DOHH2 (cell line): ENCODE measurements at regions not wholly inside any gene's neighbourhood (a gene's known extent, or its start where the extent isn't known, plus 50 kb on each side); places are given as distances from the start of the nearest gene placed in this dataset.

Experiments
- H3F3A ChIP-seq: fragments of 200-600 bp; sonication (generic), shearing (Covaris generic); 2 replicates; pipeline ENCODE4 v1.6.0; 2016; ENCODE audit warnings: antibody characterized with exemption, mild to moderate bottlenecking; ENCODE audit not compliant: control insufficient read depth, insufficient read depth
- H3K27ac ChIP-seq: fragments of 200-600 bp; sonication (generic); 2 replicates; pipeline ENCODE4 v1.5.1; 2014; ENCODE audit warnings: low read depth, mild to moderate bottlenecking, low read length, moderate library complexity
- H3K27me3 ChIP-seq: fragments of 200-600 bp; sonication (generic); 2 replicates; pipeline ENCODE4 v1.6.1; 2014; ENCODE audit warnings: mild to moderate bottlenecking, low read length, mixed read lengths; ENCODE audit not compliant: control insufficient read depth
- H3K36me3 ChIP-seq: fragments of 200-600 bp; sonication (generic); 2 replicates; pipeline ENCODE4 v1.6.1; 2014; ENCODE audit warnings: mild to moderate bottlenecking, low read length, moderate library complexity, mixed read lengths; ENCODE audit not compliant: control insufficient read depth
- H3K4me1 ChIP-seq: fragments of 200-600 bp; sonication (generic); 2 replicates; pipeline ENCODE4 v1.6.1; 2014; ENCODE audit warnings: mild to moderate bottlenecking, low read length, mixed read lengths; ENCODE audit not compliant: control insufficient read depth
- H3K4me2 ChIP-seq: fragments of 200-600 bp; sonication (generic); 2 replicates; pipeline ENCODE4 v1.6.0; 2014; ENCODE audit warnings: mild to moderate bottlenecking, low read length, moderate library complexity
- H3K4me3 ChIP-seq: fragments of 200-600 bp; sonication (generic); 2 replicates; pipeline ENCODE4 v1.5.1; 2014; ENCODE audit warnings: mild to moderate bottlenecking, low read length, mixed read lengths
- H3K79me2 ChIP-seq: fragments of 200-600 bp; sonication (generic); 2 replicates; pipeline ENCODE4 v1.6.1; 2014; ENCODE audit warnings: mild to moderate bottlenecking, low read length, mixed read lengths; ENCODE audit not compliant: control insufficient read depth
- H3K9me2 ChIP-seq: fragments of 200-600 bp; sonication (generic); replicated peaks from 2 replicates; pipeline ENCODE4 v1.6.1; 2014; ENCODE audit warnings: mild to moderate bottlenecking, low read length, mixed read lengths; ENCODE audit not compliant: control insufficient read depth
- H3K9me3 ChIP-seq: fragments of 200-600 bp; sonication (generic); 2 replicates; pipeline ENCODE4 v1.6.1; 2014; ENCODE audit warnings: antibody characterized with exemption, low read length, mixed read lengths; ENCODE audit not compliant: control insufficient read depth, insufficient read depth
- H4K20me1 ChIP-seq: fragments of 200-600 bp; sonication (generic); 2 replicates; pipeline ENCODE4 v1.6.0; 2014; ENCODE audit warnings: low read depth, mild to moderate bottlenecking, antibody characterized with exemption, low read length, moderate library complexity; ENCODE audit not compliant: control insufficient read depth, insufficient read depth
- EZH2phosphoT487 ChIP-seq: fragments of 200-600 bp; sonication (generic); IDR thresholded peaks from 2 replicates; pipeline ENCODE4 v1.6.1; 2017; ENCODE audit warnings: borderline replicate concordance, mild to moderate bottlenecking, antibody characterized with exemption, low read length, moderate library complexity, mixed read lengths
- TF ChIP-seq, protein P1 (sequence below): fragments of 200-600 bp; sonication (generic); IDR thresholded peaks from one replicate; pipeline ENCODE4 v1.5.1; 2014; ENCODE audit warnings: antibody characterized with exemption, mild to moderate bottlenecking, low read depth, low read length; ENCODE audit not compliant: poor library complexity, severe bottlenecking

DNA sequence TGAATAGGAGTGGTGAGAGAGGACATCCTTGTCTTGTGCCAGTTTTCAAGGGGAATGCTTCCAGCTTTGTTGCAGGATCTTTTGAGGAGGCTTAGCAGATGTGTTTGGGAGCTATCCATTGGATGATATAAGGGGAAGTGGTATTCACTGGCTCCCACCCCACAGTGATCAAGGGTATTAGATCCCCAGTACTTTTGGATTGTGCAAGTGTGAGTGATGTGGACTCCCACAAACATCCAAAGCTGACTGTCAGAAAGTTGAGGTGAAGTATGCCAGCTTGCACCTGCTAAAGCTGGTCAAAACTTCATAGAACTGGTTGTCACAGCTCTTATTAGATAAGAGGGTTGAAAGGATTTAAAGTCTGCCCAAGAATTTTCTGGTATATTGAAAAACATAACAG, 110.1 kb upstream of the BTG1 start:
- Histone ChIP-seq H3K4me3 (no peak overlapping the region), H3K36me3 (no peaks in the 10 kb centered on the region), H3K9me2 (no peaks in the 10 kb centered on the region), H4K20me1 (no peaks in the 10 kb centered on the region), H3K79me2 (no peaks in the 10 kb centered on the region), H3F3A (no peaks in the 10 kb centered on the region), H3K9me3 (no peaks in the 10 kb centered on the region), H3K4me2 (no peak overlapping the region), H3K27ac (no peak overlapping the region), H3K4me1 (no peaks in the 10 kb centered on the region), H3K27me3 (no peaks in the 10 kb centered on the region)
- TF ChIP-seq, protein P1, sequence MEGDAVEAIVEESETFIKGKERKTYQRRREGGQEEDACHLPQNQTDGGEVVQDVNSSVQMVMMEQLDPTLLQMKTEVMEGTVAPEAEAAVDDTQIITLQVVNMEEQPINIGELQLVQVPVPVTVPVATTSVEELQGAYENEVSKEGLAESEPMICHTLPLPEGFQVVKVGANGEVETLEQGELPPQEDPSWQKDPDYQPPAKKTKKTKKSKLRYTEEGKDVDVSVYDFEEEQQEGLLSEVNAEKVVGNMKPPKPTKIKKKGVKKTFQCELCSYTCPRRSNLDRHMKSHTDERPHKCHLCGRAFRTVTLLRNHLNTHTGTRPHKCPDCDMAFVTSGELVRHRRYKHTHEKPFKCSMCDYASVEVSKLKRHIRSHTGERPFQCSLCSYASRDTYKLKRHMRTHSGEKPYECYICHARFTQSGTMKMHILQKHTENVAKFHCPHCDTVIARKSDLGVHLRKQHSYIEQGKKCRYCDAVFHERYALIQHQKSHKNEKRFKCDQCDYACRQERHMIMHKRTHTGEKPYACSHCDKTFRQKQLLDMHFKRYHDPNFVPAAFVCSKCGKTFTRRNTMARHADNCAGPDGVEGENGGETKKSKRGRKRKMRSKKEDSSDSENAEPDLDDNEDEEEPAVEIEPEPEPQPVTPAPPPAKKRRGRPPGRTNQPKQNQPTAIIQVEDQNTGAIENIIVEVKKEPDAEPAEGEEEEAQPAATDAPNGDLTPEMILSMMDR: no peak
- TF ChIP-seq EZH2phosphoT487: no peak

DNA sequence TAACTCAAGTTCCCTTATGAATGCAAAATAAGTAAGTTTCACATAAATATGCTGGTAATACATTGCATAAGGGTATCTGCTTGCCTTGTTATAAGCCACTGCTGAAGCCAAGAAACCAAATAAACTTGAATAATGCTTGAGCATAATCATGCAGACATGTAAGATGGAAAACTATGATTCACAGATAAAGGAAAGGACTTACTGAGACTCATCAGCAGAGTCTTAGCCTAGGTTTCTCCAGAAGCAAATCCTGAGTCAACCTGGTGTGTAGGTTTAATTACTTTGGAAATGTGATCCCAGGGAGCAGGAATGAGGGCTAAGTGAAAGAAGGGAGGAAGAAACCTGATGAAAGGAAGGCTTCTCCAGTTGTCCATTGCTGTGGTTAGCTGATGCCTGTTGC, 107.7 kb upstream of the BTG1 start:
- Histone ChIP-seq H3K9me2 (no peaks in the 10 kb centered on the region), H3K4me3 (no peak overlapping the region), H3K36me3 (no peaks in the 10 kb centered on the region), H3F3A (no peaks in the 10 kb centered on the region), H4K20me1 (no peaks in the 10 kb centered on the region), H3K4me2 (no peak overlapping the region), H3K79me2 (no peaks in the 10 kb centered on the region), H3K9me3 (no peaks in the 10 kb centered on the region), H3K4me1 (no peaks in the 10 kb centered on the region), H3K27me3 (no peaks in the 10 kb centered on the region), H3K27ac (no peak overlapping the region)
- TF ChIP-seq, protein P1: no peak
- no peak for TF ChIP-seq EZH2phosphoT487

DNA sequence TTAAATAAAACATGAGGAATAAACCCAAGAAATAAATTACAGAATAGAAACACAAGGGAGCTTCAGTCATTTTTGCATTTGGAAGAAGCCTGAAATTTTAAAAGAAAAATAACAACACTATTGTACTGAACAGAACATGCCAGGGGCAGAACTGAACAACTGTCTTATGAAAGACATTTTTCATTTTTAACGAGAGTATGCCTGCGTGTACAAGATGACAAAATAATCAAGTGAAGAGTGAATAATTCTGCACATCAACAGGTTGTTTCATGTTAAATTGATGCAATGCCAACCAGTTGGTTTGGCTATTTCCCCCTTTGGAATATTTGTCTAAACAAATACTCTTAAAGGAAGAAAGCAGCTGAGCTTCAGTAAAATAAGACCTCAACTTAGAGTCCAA, 103.3 kb upstream of the BTG1 start:
- no peak for TF ChIP-seq EZH2phosphoT487
- TF ChIP-seq, protein P1: no peak
- H3K79me2 ChIP-seq: no peaks in the 10 kb centered on the region
- no peaks in the 10 kb centered on the region for H4K20me1 ChIP-seq
- no peaks in the 10 kb centered on the region for H3K9me3 ChIP-seq
- no peaks in the 10 kb centered on the region for H3K9me2 ChIP-seq
- no peaks in the 10 kb centered on the region for H3K27me3 ChIP-seq
- no peaks in the 10 kb centered on the region for H3K36me3 ChIP-seq
- H3K4me1 ChIP-seq: no peaks in the 10 kb centered on the region
- H3F3A ChIP-seq: no peaks in the 10 kb centered on the region
- H3K4me3 ChIP-seq: no peak overlapping the region
- no peak overlapping the region for H3K27ac ChIP-seq
- no peak overlapping the region for H3K4me2 ChIP-seq

DNA sequence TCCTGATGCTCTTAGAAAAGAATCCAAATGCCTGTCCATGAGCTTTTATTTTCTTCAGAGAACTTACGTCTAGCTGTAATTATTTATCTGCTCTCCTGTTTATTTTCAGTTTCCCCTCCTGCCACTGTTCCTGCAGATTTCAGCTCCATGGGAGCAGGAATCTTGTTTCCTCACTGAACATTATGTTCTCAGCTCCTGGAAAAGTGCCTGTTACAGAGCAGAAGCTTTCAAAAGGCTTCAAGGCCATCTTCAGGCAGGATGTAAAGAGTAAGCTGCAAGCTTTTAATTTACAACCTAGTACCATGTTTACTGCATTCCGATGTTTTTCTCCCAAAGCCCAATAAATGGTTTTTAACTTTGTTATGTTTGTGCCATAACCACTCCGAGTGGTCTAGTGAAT, 98.4 kb upstream of the BTG1 start:
- no peaks in the 10 kb centered on the region for H3K4me1 ChIP-seq
- no peaks in the 10 kb centered on the region for H4K20me1 ChIP-seq
- no peaks in the 10 kb centered on the region for H3K27me3 ChIP-seq
- H3K9me3 ChIP-seq: no peaks in the 10 kb centered on the region
- no peak overlapping the region for H3K4me2 ChIP-seq
- H3K36me3 ChIP-seq: no peaks in the 10 kb centered on the region
- H3K4me3 ChIP-seq: no peak overlapping the region
- no peaks in the 10 kb centered on the region for H3K79me2 ChIP-seq
- H3F3A ChIP-seq: no peaks in the 10 kb centered on the region
- no peak overlapping the region for H3K27ac ChIP-seq
- no peaks in the 10 kb centered on the region for H3K9me2 ChIP-seq
- TF ChIP-seq EZH2phosphoT487: no peak
- TF ChIP-seq, protein P1: no peak
